ENCODE measurements at regions not wholly inside any gene's neighbourhood (a gene's known extent, or its start where the extent isn't known, plus 50 kb on each side); places are given as distances from the start of the nearest gene placed in this dataset.

- POLR2A ChIA-PET: no interaction called here
- H3K9me3 ChIP-seq (ENCODE audit: control insufficient read depth, insufficient read depth, low read depth, low read length): no peaks in the 10 kb centered on the region
- H3K27ac ChIP-seq (ENCODE audit: low read length): no peak overlapping the region
- ATAC-seq: no peak
- no peaks in the 10 kb centered on the region for H3K27me3 ChIP-seq (ENCODE audit: control insufficient read depth, insufficient read depth, low read length)
- no peaks in the 10 kb centered on the region for H3K4me1 ChIP-seq (ENCODE audit: control insufficient read depth, insufficient read depth, low read length)
- in situ Hi-C loops (cut with HindIII; ENCODE audit: low pct_unique_long_range_greater_than_20kb, low sequenced_read_pairs) (no loop called here), intact Hi-C loops (cut with micrococcal nuclease; ENCODE audit: unreplicated experiment) (no loop called here)
- no peak overlapping the region for H3K4me3 ChIP-seq (ENCODE audit: low read depth in 2 of 2, low read length in 2 of 2)
- no peak for TF ChIP-seq CTCF (IDR thresholded peaks at IDR 0.05)
- TF ChIP-seq TCF7L2 (IDR thresholded peaks at IDR 0.05; ENCODE audit: low read depth, low read length): no peak
- no peak for TF ChIP-seq SIN3A (IDR thresholded peaks at IDR 0.05; ENCODE audit: borderline replicate concordance, insufficient read depth, low read depth, low read length)
- no peak for TF ChIP-seq POLR2AphosphoS5 (IDR thresholded peaks at IDR 0.05; ENCODE audit: low read depth, low read length)
- TF ChIP-seq REST (IDR thresholded peaks at IDR 0.05; ENCODE audit: insufficient read depth in 1 of 2, low read depth in 2 of 2, low read length in 1 of 2): no peak
- no TSS peak for BruUV-seq (replicated peaks)
- H3K36me3 ChIP-seq (ENCODE audit: control insufficient read depth, insufficient read depth, low read length): no peaks in the 10 kb centered on the region
- CTCF ChIA-PET: no interaction called here
- DNase-seq (ENCODE audit: low read depth, low spot score): no peak
Observed at GRCh38 chr12:73106296-73106695, 834.1 kb downstream of the TRHDE start.

GRCh38 chr12:73106896-73107295 is 834.7 kb downstream of the TRHDE start:
- no peak overlapping the region for H3K4me3 ChIP-seq (ENCODE audit: low read depth in 2 of 2, low read length in 2 of 2)
- intact Hi-C loops (cut with micrococcal nuclease; ENCODE audit: unreplicated experiment) (no loop called here), in situ Hi-C loops (cut with HindIII; ENCODE audit: low pct_unique_long_range_greater_than_20kb, low sequenced_read_pairs) (no loop called here)
- TF ChIP-seq REST (IDR thresholded peaks at IDR 0.05; ENCODE audit: insufficient read depth in 1 of 2, low read depth in 2 of 2, low read length in 1 of 2) (no peak), SIN3A (IDR thresholded peaks at IDR 0.05; ENCODE audit: borderline replicate concordance, insufficient read depth, low read depth, low read length) (no peak), POLR2AphosphoS5 (IDR thresholded peaks at IDR 0.05; ENCODE audit: low read depth, low read length) (no peak), TCF7L2 (IDR thresholded peaks at IDR 0.05; ENCODE audit: low read depth, low read length) (no peak), CTCF (IDR thresholded peaks at IDR 0.05) (no peak)
- no peaks in the 10 kb centered on the region for H3K9me3 ChIP-seq (ENCODE audit: control insufficient read depth, insufficient read depth, low read depth, low read length)
- ATAC-seq (no peak), DNase-seq (ENCODE audit: low read depth, low spot score) (no peak)
- no peak overlapping the region for H3K27ac ChIP-seq (ENCODE audit: low read length)
- POLR2A ChIA-PET: no interaction called here
- no peaks in the 10 kb centered on the region for H3K36me3 ChIP-seq (ENCODE audit: control insufficient read depth, insufficient read depth, low read length)
- no peaks in the 10 kb centered on the region for H3K27me3 ChIP-seq (ENCODE audit: control insufficient read depth, insufficient read depth, low read length)
- BruUV-seq (replicated peaks): no TSS peak
- H3K4me1 ChIP-seq (ENCODE audit: control insufficient read depth, insufficient read depth, low read length): no peaks in the 10 kb centered on the region
- CTCF ChIA-PET: no interaction called here

Measured in Panc1 (cell line).